ENCODE measurements at regions not wholly inside any gene's neighbourhood (a gene's known extent, or its start where the extent isn't known, plus 50 kb on each side); places are given as distances from the start of the nearest gene placed in this dataset.

DNA sequence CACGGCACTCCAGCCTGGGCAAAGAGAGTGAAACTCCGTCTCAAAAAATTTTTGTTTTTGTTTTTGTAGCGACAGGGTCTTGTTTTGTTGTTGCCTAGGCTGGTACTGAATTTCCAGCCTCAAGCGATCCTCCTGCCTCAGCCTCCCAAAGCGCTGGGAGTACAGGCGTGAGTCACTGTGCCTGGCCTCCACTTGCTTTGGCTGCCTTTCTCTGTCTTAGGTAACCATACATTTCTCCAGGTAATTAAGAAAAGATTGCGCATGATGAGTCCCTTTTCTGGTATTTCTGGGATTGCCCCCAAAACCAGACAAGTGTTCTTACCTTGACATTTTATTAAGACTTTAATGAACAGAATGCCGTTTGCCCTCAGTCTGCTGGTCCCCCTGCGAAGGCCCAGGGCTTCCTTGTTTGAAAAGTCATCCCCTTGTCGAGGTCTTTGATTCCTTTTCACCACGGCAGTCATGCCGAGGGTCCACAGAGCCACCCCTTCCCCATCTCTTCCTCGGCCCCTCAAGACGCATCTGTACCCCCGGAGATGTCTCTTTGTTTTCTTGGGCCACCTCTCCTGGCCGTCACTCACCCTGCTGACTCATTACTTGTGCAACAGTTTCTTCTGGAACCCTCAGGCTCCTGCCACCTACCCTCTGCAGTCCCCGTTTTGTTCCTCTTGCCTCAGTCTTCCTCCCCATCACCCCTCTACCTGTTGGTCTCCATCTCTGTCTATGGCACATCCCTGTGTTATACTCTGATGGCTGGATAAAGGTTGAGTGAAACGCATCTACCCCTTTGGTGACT is 151.0 kb downstream of the SEC14L1 start:
- TF ChIP-seq CTCF (conservative IDR thresholded peaks at IDR 0.05; ENCODE audit: low read depth, low read length), result no peak
- no peak overlapping the region for H3K4me3 ChIP-seq (ENCODE audit: low read length)
- no peak for DNase-seq (ENCODE audit: low read depth)

DNA sequence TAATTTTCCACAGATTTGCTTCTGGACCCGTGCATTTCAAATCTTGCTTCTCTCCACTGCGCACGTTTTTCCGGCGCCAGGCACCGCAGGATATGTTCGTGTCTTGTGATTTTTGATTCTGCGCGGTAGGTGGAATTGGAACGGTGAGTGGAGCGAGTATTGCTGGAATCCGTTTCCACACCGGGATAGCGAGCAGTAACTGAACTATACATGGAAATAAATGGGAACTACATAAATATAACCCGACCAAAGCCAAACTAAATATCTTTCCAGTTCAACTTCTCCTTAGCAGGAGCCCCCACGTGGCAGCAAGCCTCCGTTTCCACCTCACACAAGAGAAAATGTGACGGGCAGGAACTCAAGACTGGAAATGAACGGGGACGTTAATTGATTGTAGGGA is 154.0 kb downstream of the SEC14L1 start:
- no peak for DNase-seq (ENCODE audit: low read depth)
- no peak for TF ChIP-seq CTCF (conservative IDR thresholded peaks at IDR 0.05; ENCODE audit: low read depth, low read length)
- no peak overlapping the region for H3K4me3 ChIP-seq (ENCODE audit: low read length)

- no peak overlapping the region for H3K4me3 ChIP-seq (ENCODE audit: low read length)
- DNase-seq (ENCODE audit: low read depth), result no peak
Measured at GRCh38 chr17:77295241-77295853, 154.6 kb downstream of the SEC14L1 start.

GRCh38 chr17:77296769-77297409 is 156.1 kb downstream of the SEC14L1 start:
- TF ChIP-seq CTCF (conservative IDR thresholded peaks at IDR 0.05; ENCODE audit: low read depth, low read length), result no peak
- DNase-seq (ENCODE audit: low read depth), result no peak
- no peak overlapping the region for H3K4me3 ChIP-seq (ENCODE audit: low read length)

More at GRCh38 chr17:77295241-77295853, 154.6 kb downstream of the SEC14L1 start:
- TF ChIP-seq CTCF (conservative IDR thresholded peaks at IDR 0.05; ENCODE audit: low read depth, low read length), result no peak

DNA sequence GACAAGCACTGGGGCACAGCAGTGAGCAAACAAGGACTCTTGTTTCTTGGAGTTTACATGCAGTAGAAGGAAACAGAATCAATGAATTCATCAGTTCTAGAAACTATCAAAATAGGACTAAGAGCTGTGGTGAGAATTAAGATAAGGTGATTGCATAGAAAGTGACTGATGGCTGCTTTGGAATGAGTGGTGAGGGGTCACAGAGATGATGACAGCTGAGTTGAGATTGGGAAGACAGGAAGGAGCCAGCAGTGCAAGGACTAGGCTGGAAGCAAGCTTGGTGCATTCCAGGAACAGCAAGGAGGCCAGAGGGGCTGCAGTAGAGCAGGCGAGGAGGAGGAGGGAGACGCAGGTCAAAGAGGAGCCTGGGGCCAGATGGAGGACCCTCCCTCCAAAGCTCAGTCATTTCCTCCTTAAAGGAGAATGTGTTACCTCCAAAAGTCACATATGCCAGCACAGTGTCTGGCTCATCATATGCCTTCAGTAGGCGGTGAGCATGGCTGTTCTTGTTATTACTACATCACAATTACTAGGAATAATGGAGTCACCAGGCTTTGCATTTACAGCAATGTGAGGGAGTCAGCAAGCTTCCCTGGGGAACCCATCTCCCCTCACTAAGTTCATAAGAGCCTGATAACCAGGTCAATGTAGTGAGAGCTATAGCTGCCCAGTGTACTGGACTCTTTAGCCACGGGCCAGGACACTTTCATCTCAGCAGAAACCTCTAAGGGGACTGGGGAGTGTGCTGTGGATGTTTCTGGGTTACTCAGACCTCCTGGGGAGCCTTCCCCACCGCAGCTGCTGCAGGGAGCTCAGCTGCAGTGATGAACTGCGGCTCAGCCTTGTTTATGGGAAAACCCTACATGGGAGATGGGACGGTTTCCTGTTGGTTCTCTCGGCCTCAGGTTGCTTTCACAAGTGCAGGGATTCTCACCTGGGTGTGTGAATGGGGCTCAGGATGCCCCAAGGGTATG is 157.2 kb downstream of the SEC14L1 start:
- TF ChIP-seq CTCF (conservative IDR thresholded peaks at IDR 0.05; ENCODE audit: low read depth, low read length), result no peak
- DNase-seq (ENCODE audit: low read depth), result no peak
- H3K4me3 ChIP-seq (ENCODE audit: low read length), result no peak overlapping the region

- H3K4me3 ChIP-seq (ENCODE audit: low read length), result no peak overlapping the region
- no peak for TF ChIP-seq CTCF (conservative IDR thresholded peaks at IDR 0.05; ENCODE audit: low read depth, low read length)
- no peak for DNase-seq (ENCODE audit: low read depth)
Measured at GRCh38 chr17:77298811-77299210, 158.0 kb downstream of the SEC14L1 start.
